ENCODE measurements at regions not wholly inside any gene's neighbourhood (a gene's known extent, or its start where the extent isn't known, plus 50 kb on each side); places are given as distances from the start of the nearest gene placed in this dataset.

DNA sequence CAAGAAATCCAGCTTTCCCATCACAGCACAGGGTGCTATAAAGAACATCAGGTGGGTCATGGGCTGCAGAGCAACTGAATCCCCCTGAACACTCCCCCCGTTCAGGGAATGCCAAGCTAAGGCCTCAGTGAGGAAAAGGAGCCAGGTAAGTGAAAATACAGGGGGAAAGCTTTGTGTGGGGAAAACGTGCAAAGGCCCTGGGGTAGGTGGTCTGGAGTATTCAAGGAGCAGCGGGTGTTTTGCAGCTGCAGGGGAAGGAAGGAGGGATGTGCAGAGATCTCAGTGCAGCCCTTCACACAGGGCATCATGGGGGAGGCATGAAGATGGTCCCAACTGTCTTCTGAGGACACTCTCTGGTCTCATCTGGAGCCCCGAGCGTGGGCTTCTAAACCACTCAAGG lies 119.2 kb downstream of the ETS2 start:
- Mint-ChIP-seq H3K4me1 (ENCODE audit: low read depth) (peaks cover 40% of the 10 kb centered on the region), H3K9me3 (ENCODE audit: low read depth) (peaks cover 8% of the 10 kb centered on the region), H3K36me3 (ENCODE audit: low read depth) (no peaks in the 10 kb centered on the region), H3K27ac (ENCODE audit: unreplicated experiment) (peak overlapping the region; percentile 32), H3K4me3 (ENCODE audit: unreplicated experiment) (no peak overlapping the region), H3K27me3 (ENCODE audit: low read depth) (no peaks in the 10 kb centered on the region)
- TF ChIP-seq, protein P1, sequence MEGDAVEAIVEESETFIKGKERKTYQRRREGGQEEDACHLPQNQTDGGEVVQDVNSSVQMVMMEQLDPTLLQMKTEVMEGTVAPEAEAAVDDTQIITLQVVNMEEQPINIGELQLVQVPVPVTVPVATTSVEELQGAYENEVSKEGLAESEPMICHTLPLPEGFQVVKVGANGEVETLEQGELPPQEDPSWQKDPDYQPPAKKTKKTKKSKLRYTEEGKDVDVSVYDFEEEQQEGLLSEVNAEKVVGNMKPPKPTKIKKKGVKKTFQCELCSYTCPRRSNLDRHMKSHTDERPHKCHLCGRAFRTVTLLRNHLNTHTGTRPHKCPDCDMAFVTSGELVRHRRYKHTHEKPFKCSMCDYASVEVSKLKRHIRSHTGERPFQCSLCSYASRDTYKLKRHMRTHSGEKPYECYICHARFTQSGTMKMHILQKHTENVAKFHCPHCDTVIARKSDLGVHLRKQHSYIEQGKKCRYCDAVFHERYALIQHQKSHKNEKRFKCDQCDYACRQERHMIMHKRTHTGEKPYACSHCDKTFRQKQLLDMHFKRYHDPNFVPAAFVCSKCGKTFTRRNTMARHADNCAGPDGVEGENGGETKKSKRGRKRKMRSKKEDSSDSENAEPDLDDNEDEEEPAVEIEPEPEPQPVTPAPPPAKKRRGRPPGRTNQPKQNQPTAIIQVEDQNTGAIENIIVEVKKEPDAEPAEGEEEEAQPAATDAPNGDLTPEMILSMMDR (IDR thresholded peaks at IDR 0.05), result no peak
- no peak for DNase-seq (ENCODE audit: low spot score)

DNA sequence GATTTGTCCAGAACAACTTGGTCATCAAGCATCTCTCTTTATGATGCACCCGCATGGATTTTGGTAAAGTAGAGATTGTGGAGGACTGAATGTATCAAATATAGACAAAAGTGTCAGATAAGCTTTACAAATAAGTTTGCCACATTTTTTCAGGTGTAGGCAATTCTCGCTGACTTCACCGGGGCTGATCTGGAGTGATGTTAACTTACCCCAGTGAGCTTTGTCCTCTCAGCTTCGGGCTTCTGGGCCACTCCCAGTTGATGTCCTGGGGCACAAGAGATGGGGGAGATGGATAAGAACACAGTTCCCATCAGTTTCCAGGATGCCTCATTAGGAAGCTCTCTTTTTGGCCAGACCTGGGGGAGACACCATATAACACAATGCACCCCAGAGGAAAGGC lies 117.7 kb downstream of the ETS2 start:
- Mint-ChIP-seq H3K27me3 (ENCODE audit: low read depth) (no peaks in the 10 kb centered on the region), H3K9me3 (ENCODE audit: low read depth) (peaks cover 3% of the 10 kb centered on the region), H3K4me3 (ENCODE audit: unreplicated experiment) (no peak overlapping the region), H3K36me3 (ENCODE audit: low read depth) (no peaks in the 10 kb centered on the region), H3K4me1 (ENCODE audit: low read depth) (peaks cover 40% of the 10 kb centered on the region), H3K27ac (ENCODE audit: unreplicated experiment) (no peak overlapping the region)
- no peak for DNase-seq (ENCODE audit: low spot score)
- TF ChIP-seq, protein P1 (IDR thresholded peaks at IDR 0.05), result no peak

DNA sequence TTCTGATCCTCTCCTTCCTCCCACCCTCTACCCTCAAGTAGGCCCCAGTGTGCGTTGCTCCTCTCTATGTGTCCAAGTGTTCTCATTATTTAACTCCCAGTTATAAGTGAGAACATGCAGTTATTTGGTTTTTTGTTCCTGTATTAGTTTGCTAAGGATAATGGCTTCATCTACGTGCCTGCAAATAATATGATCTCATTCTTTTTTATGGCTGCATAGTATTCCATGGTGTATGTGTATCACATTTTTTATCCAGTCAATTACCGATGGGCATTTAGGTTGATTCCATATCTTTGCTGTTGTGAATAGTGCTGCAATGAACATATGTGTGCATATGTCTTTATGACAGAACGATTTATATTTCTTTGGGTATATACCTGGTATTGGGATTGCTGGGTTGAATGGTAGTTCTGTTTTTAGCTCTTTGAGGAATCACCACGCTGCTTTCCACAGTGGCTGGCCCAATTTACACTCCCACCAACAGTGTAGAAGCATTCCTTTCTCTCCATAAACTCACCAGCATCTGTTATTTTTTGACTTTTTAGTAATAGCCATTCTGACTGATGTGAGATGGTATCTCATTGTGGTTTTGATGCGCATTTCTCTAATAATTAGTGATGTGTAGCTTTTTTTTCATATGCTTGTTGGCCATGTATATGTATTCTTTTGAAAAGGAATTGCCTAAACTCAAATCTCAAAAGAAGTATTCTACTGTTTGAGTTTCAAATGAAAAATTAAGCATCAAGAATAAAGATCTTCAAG lies 116.9 kb downstream of the ETS2 start:
- no peak overlapping the region for H3K27ac Mint-ChIP-seq (ENCODE audit: unreplicated experiment)
- H3K4me3 Mint-ChIP-seq (ENCODE audit: unreplicated experiment), result no peak overlapping the region
- no peak for DNase-seq (ENCODE audit: low spot score)
- TF ChIP-seq, protein P1 (IDR thresholded peaks at IDR 0.05), result no peak
- peaks cover 3% of the 10 kb centered on the region for H3K9me3 Mint-ChIP-seq (ENCODE audit: low read depth)
- H3K27me3 Mint-ChIP-seq (ENCODE audit: low read depth), result no peaks in the 10 kb centered on the region
- H3K4me1 Mint-ChIP-seq (ENCODE audit: low read depth), result peaks cover 40% of the 10 kb centered on the region
- H3K36me3 Mint-ChIP-seq (ENCODE audit: low read depth), result no peaks in the 10 kb centered on the region

DNA sequence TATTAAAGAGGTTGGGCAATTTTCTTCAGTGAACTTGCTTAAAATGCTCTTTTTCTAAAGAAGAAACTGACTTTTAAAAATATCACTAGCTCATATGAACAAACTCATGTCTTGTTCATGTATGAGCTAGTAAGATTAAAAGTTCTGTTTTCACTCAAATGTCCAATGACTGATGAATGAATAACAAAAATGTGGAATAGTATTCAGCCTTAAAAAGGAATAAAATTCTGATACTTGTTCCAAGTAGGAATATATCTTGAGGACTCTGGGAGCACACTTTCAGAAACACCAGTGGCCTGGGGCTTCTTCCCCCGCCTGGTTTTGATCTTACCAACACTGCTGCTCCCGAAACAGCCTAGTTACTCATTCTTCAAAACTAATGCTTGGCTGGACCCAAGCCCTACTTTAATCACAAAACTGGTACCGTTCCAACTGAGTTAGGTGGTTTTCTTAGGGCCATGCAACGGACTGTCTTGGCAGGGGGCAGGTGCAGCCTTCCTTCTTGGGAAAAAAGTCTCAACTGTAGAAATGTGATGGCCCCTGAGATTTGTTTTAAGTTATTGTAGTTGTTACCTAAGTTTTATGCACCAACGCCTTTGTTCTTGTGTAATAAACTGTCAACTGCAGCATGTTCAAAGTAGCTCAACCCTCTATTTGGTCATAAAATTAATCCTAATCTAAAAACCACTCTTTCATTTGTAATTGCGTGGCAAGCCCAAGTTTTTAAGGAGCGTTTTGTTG lies 116.0 kb downstream of the ETS2 start:
- Mint-ChIP-seq H3K4me3 (ENCODE audit: unreplicated experiment) (no peak overlapping the region), H3K27ac (ENCODE audit: unreplicated experiment) (peak overlapping the region; percentile 74)
- TF ChIP-seq, protein P1 (IDR thresholded peaks at IDR 0.05), result no peak

DNA sequence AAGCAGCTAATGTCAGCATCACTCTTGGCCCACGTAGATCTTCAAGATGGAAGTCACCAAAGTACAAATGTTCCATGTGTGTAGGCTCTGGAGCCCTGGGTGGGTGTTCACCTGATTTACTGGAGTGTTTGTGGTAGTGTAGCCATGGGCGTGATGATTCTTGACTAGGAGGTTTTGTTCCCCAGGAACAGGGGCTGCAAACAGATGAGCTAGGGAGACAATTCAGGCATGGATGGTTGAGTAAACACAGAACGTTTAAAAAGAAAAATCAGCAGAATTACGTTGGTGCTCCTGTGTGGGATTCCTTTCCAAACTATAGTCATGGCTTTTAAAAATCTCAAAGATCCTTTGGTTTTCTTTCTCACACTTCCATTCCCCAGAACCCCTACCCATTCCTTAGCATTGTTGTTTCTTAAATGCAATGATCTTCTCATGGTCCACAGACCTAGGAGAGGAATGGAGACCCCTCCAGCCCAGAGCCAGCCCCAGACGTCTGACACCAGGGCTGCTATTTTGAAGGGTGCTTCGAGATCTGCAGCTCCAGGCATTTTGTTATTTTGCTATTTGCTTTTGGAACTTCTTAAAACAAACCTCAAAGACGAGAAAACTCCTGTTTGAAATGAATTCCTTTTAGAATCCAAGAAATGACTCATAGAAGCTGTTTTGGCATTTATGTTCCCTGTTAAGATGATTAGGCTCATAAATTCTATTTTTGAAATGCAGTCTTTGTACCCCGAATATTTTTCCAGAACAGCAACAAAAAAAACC lies 115.1 kb downstream of the ETS2 start:
- H3K36me3 Mint-ChIP-seq (ENCODE audit: low read depth), result no peaks in the 10 kb centered on the region
- TF ChIP-seq, protein P1 (IDR thresholded peaks at IDR 0.05), result no peak
- DNase-seq (ENCODE audit: low spot score), result no peak
- peaks cover 31% of the 10 kb centered on the region for H3K4me1 Mint-ChIP-seq (ENCODE audit: low read depth)
- H3K27me3 Mint-ChIP-seq (ENCODE audit: low read depth), result peaks cover 4% of the 10 kb centered on the region
- no peak overlapping the region for H3K4me3 Mint-ChIP-seq (ENCODE audit: unreplicated experiment)
- peak overlapping the region; percentile 74 for H3K27ac Mint-ChIP-seq (ENCODE audit: unreplicated experiment)
- no peaks in the 10 kb centered on the region for H3K9me3 Mint-ChIP-seq (ENCODE audit: low read depth)

More for the DNA sequence above, 116.0 kb downstream of the ETS2 start:
- Mint-ChIP-seq H3K9me3 (ENCODE audit: low read depth) (no peaks in the 10 kb centered on the region), H3K4me1 (ENCODE audit: low read depth) (peaks cover 40% of the 10 kb centered on the region), H3K36me3 (ENCODE audit: low read depth) (no peaks in the 10 kb centered on the region), H3K27me3 (ENCODE audit: low read depth) (peaks cover 2% of the 10 kb centered on the region)
- no peak for DNase-seq (ENCODE audit: low spot score)
